Smooth muscle cell of the brain vasculature (primary cell): ENCODE measurements at regions not wholly inside any gene's neighbourhood (a gene's known extent, or its start where the extent isn't known, plus 50 kb on each side); places are given as distances from the start of the nearest gene placed in this dataset.

Experiments used
- DNase-seq: peaks from one replicate; pipeline ENCODE4 v3.0.0-alpha.2; 2012; ENCODE audit warnings: low read depth, low spot score

DNA sequence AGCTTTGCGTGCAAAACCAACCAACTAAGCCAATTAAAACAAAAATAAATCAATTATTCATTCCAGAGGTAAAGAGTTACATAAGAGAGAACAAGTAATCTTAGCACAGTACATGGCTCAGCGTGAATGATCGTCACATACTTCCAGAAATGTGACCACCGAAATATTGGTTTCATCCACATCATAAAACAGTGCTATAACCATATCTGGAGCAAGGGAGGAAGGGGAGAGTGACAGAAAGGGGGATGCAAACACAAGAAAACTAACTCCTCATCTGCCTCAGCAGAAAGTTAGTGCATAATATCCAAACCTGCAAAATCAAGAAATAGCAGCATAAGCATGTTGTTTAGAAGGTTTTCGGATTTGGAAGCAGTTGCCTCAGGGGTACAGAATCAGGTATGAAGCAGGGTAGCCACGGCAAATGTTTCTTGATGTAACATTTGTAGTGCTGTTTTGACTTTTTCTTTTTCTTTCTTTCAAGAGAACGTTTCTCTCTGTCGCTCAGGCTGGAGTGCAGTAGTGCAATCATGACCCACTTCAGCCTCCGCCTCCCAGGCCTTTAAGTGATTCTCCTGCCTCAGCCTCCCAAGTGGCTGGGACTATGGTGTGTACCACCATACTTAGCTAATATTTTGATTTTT is 93.9 kb upstream of the EGLN3 start:
- DNase-seq, result no peak

- DNase-seq, result no peak
Measured at GRCh38 chr14:34044373-34044637, 93.4 kb upstream of the EGLN3 start.

- DNase-seq, result no peak
Measured at GRCh38 chr14:34043627-34044372, 92.9 kb upstream of the EGLN3 start.

DNA sequence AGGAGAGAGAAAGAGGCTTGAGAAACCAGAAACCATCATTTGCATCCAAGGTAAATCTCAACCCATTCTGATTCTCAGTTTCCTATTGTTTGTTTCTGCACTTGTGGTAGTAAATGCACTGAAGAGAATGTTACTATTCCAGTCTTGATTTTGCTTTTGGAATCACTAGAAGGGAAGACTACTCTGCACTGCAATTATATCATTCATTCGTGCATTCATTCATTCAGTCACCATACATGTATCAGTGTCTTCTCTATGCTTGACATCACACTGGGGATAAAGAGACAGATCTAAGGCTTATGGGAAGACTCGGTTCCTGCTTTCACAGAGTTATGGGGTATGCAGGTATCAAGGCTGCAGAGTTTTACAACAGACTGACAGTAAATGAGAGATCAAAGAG is 90.3 kb upstream of the EGLN3 start:
- no peak for DNase-seq

DNA sequence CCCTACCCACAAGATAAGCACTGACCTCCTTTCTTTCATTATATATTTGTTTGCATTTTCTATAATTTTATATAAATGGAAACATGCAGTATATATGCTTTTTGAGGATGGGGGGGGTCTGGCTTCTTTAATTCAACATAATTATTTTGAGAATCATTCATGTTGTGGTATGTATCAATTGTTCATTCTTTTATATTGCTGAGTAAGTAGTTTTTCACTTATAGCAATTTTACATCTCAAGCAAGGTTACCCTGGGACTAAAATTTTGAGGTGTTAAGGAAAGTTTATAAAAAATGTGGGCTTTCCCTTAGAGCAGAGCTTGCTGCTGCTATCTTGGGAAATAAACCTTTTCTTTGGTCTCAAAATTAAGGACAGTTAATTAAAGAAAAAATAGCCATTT is 89.9 kb upstream of the EGLN3 start:
- no peak for DNase-seq

DNA sequence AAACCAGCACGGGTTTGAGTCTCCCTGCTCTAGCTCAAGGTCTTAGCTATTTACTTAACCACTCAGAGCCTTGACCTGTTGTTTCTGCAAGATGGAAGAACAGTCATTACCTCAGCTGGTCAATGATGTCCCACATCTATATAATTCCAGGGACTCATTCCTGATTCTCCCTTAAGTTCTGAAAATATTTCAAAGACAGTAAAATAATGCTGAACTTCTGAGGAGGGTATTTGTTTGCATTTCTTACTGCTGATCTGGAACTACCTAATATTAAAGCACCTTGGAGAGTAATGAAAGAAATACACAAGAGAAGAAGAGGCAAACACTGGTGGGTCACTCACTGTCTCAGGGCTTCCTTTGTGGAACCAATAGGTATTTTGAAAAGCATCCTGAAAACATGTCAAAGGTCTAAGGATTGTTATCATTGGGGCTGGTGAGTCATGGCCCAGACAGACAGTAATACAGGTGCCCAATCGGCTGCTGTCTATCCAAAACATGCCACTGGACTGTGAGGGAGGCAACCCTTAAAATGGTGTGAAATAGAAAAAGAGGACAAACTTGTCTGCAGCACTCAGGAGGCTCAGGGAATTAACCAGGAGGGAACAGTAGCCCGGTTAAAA is 88.7 kb upstream of the EGLN3 start:
- no peak for DNase-seq

DNA sequence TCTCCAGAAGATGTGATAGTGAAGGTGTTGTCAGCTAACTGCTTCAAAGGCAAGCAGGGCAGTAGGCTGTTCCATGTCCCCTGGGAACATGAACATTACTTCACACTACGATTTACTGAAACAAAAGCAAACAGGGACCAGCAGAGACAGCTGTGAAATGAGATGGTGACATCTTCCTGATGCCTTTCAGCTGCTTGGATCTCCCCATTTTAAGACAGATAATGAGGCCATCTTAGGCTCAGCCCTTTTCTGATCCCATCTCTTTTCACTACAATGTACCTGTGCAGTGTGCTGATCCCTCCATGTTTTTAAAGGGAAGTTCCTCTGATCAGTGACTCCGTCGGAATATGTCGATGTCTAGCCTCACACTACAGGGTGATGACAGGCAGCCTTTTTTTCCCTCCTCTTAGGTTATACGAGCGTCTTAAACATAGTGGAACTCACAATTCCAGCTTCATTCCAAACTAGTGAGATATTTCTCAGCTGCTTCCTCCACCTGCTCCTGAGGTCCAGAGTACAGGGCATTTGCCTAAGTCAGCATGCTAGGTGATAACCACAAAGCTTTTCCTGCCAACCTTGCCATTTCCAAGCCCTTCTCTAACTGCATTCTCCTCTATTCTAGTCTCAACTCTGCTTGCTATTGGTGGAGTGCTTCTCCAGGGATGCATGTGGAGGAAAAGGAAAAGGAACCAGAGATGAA is 87.6 kb upstream of the EGLN3 start:
- no peak for DNase-seq

- DNase-seq, result no peak
Measured at GRCh38 chr14:34036319-34036766, 85.5 kb upstream of the EGLN3 start.

DNA sequence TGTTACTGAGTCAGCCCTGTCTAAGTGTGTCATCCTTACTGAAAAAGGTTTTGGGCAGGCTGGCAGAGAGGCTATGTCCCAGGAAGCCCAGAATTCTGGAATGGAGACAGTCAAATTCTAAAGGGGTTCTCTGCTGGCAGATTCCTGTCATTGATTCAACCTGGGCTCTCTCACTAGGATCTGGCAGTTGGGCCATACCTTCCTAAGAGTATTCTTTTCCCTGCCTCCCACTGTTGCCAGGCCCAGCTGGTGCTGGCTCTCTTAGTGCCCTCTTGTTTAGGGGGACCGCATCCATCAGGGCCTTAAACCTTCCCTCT is 85.0 kb upstream of the EGLN3 start:
- DNase-seq, result no peak

DNA sequence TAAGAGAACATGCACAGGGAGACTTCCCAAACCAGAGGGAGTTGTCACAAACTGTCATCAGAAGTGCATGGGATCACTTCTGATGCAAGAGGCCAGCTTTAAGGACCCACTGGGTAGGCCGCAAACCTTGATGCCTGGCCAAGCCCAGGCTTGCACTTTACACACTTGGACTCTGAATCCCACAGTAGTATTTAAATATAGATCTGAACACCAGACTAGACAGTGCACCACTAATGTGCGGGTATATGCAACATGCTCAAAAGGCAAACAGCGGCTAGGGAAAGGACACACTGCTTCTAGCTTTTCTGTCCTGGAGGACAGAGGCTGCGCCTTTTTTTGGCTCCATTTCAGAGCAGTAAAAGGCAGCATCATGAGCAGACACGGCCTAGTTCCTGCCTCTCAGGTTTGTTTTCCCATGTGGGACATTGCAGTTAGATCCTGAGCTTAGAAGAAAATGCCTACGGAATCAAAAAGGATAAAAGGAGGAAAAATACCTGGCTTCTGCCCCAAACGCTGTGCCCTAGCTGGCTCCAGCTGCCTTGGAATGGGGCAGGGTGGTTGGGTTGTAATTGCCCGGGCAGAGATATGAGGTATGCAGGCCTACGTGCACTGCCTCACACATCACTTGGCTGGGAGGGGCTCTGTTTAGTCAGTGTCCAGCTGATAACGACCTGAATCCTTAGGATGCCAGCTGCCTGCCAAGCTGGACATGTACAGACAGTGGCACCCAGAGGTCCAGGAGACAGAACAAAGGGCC is 84.5 kb upstream of the EGLN3 start:
- DNase-seq, result no peak

DNA sequence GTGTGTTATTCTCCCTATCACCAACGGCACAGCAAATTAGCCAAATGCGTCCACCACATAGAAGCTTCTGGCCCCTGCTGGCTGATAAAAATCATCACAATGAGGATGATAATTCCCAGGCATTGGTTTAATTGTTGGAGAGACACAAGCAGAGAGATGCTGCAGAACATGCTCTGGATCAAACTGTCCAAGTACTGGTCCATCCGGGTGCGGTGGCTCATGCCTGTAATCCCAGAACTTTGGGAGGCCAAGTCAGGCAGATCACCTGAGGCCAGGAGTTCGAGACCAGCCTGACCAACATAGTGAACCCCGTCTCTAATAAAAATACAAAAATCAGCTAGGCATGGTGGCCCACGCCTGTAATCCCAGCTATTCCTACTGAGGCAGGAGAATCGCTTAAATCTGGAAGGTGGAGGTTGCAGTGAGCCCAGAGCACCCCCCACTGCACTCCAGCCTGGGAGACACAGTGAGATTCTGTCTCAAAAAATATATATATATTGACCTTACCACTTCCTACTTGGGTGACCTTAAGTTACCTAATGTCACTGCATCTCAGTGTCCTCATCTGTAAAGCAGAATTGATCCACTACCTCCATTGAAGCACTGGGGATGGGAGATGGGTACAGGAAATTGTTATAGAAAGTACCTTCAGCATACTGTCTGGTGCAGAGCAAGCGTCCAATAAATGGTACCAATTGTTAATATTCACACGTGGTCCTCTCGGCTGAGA is 83.7 kb upstream of the EGLN3 start:
- no peak for DNase-seq

GRCh38 chr14:34032720-34033119 is 81.8 kb upstream of the EGLN3 start:
- DNase-seq, result no peak

DNA sequence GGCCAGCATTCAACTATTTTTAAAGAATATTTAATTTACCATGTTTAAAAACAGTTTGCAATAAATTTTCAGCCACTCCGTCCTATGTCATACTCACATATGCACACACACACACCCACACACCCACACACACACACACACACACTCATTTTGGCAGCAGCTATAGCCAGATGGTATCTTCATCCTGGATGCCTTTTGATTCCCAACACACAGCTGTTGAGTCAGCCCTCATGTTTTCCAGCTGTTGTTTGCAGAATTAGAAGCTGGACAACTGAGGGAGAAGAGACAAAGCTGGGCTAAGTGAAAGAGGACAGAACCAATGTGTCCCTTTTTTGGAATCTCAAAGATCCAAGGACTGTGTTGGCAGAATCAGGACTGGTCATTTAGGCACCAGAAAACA is 80.0 kb upstream of the EGLN3 start:
- no peak for DNase-seq

- no peak for DNase-seq
Measured at GRCh38 chr14:34029921-34030334, 79.1 kb upstream of the EGLN3 start.

GRCh38 chr14:34027990-34028495 is 77.2 kb upstream of the EGLN3 start:
- DNase-seq, result no peak

DNA sequence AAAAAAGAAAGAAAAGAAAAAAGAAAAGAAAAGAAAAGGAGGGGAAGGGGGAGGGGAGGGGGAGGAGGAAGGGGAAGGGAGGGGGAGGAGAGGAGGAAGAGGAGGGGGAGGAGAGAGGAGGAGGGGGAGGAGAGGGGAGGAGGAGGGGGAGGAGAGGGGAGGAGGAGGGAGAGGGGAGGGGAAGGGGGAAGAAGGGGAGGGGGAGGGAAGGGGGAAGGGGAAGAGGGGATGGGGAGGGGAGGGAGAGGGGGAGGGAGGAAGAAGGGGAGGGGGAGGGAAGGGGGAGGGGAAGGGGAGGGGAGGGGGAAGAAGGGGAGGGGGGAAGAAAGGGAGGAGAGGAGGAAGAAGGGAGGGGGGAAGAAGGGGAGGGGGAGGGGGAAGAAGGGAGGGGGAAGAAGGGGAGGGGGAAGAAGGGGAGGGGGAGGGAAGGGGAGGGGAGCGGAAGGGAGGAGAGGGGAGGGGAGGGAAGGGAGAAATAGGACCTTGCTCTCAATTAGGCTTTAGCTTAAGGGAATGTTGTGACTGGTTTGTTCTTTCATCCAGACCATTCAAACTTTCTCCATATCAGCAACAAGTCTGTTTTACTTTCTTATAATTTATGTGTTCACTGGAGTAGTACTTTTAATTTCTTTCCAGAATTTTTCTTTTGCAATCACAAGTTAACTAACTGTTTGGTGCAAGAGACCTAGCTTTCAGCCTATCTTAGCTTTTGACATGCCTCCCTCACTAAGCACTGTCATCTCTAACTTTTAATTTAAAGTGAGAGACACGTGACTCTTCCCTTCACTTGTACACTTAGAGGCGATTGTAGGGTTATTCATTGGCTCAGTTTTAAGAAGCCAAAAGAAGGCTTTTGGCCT is 76.5 kb upstream of the EGLN3 start:
- no peak for DNase-seq

GRCh38 chr14:34025325-34026017 is 74.6 kb upstream of the EGLN3 start:
- DNase-seq, result no peak

GRCh38 chr14:34024768-34025144 is 73.9 kb upstream of the EGLN3 start:
- no peak for DNase-seq
